ENCODE measurements at regions not wholly inside any gene's neighbourhood (a gene's known extent, or its start where the extent isn't known, plus 50 kb on each side); places are given as distances from the start of the nearest gene placed in this dataset.
A peak's percentile ranks its signal among the peaks of the same experiment; 100 is the strongest.
"Not testable (repeated sequence)": the region's sequence is repeated elsewhere in the genome, so short reads cannot be mapped to it uniquely, and the experiment has no call there.

DNA sequence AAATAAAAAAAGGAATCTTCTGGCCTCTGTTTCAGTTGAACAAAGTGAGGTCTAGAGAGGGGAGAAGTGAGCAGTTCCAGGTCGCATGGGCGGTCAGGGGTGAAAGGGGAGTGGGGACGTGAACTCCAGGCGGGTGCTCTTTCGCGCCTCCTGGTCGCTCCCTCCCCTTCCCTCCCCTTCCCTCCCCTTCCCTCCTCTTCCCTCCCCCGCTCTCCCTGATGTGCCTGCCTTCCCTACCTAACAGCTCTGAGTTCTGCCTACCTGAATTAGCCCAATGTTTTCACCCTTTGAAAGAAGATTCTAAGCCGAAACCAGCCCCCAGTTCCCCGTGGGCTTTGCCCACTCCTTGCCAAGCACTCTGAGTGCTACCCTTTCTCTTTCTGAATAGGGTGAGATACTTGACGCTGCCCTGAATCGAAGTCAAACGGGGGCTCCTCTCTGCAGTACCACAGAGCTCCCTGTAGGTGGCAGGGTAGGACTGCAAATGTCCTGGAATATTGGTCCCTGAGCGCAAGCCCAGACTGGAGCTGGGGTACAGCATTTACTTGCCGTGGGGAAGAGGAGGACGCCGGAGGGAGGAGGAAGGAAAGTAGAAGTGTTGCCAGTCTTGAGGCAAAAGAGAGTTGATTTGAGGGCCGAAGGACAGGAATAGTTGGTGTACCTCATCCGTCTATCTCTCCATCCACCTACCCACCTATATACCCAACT is 214.4 kb downstream of the NPIPA7 start:
- ATAC-seq (replicated peaks in 1 of 4) (peak; percentile 71 to 87 (median 80)), DNase-seq (peak in 26 of 35 experiments; percentile 3 to 39 (median 18))
- H3K9me3 ChIP-seq; H3K27ac Mint-ChIP-seq; H3K9me3 Mint-ChIP-seq; H3K4me1 ChIP-seq (ENCODE audit: control insufficient read depth in 1 of 2, extremely low read depth in 1 of 2, insufficient read depth in 2 of 2, low read length in 2 of 2); H3K4me1 Mint-ChIP-seq; H3K27me3 ChIP-seq (replicated peaks in 1 of 2; ENCODE audit: control insufficient read depth in 2 of 2, extremely low read depth in 1 of 2, insufficient read depth in 2 of 2, low read length in 1 of 2); H3K27ac ChIP-seq (ENCODE audit: low read length); H3K4me3 ChIP-seq (ENCODE audit: control insufficient read depth in 1 of 2, extremely low read depth in 1 of 2, low read length in 1 of 2); H3K27me3 Mint-ChIP-seq; H3K4me3 Mint-ChIP-seq; H3K36me3 ChIP-seq (ENCODE audit: control insufficient read depth in 2 of 2, extremely low read depth in 1 of 2, insufficient read depth in 1 of 2, low read length in 1 of 2); POLR2A ChIA-PET; H3K36me3 Mint-ChIP-seq: not testable (repeated sequence)
- CTCF ChIA-PET, result interaction anchor here in 1 of 2 donors (0.6 kb wide), 1 partner anchor 600 kb away, joined by 7 read pairs; no protein-coding TSS in a partner anchor
- 0% methylated on average over 2 of the region's 19 CpGs for WGBS (ENCODE audit: insufficient coverage)

DNA sequence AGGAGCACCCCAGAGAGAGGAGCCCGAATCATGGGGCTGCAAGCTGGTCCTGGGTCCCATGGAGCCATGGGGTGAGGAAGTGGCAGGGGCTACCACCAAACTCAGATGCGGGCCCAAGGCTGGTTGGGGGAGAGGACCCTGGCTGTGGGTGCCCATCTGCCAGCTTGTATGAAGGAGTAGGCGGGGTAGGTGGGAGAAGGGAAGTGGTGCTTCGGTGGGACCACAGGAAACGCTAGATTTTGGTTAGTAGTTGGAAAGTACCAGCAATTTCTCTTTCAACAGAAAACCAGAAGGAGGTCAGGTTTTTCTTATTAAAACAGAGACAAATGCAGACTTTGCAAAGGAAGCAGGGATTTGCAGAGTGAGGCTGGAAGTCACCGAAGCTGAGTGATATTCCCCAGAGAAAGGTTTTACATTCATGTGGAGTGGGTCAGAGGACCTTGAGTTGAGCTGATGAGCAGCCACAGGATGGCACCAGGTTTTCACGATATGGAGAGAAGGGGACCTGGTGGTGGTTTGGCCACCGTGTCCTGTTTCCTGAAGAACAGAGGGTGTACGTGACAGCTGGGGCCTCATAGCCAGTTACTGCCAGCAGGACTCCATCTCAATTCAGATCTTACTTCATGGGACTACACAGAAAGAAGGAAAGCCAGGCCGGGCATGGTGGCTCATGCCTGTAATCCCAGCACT is 216.2 kb downstream of the NPIPA7 start:
- H3K4me3 Mint-ChIP-seq; H3K9me3 ChIP-seq; DNase-seq; H3K4me1 ChIP-seq (ENCODE audit: control insufficient read depth in 1 of 2, extremely low read depth in 1 of 2, insufficient read depth in 2 of 2, low read length in 2 of 2); H3K27me3 Mint-ChIP-seq; H3K4me3 ChIP-seq (ENCODE audit: control insufficient read depth in 1 of 2, extremely low read depth in 1 of 2, low read length in 1 of 2); H3K27ac ChIP-seq (ENCODE audit: low read length); H3K36me3 Mint-ChIP-seq; H3K36me3 ChIP-seq (ENCODE audit: control insufficient read depth in 2 of 2, extremely low read depth in 1 of 2, insufficient read depth in 1 of 2, low read length in 1 of 2); POLR2A ChIA-PET; H3K4me1 Mint-ChIP-seq; H3K27me3 ChIP-seq (replicated peaks in 1 of 2; ENCODE audit: control insufficient read depth in 2 of 2, extremely low read depth in 1 of 2, insufficient read depth in 2 of 2, low read length in 1 of 2); H3K27ac Mint-ChIP-seq; H3K9me3 Mint-ChIP-seq: not testable (repeated sequence)
- WGBS (ENCODE audit: insufficient coverage), result no CpG with 5 or more reads among the region's 10 CpGs
- CTCF ChIA-PET, result interaction anchor here in 1 of 2 donors (0.7 kb wide), 1 partner anchor 980 kb away, joined by 7 read pairs; no protein-coding TSS in a partner anchor
- ATAC-seq (replicated peaks in 1 of 4), result peak in 2 of 4 experiments; percentile 38 to 44

DNA sequence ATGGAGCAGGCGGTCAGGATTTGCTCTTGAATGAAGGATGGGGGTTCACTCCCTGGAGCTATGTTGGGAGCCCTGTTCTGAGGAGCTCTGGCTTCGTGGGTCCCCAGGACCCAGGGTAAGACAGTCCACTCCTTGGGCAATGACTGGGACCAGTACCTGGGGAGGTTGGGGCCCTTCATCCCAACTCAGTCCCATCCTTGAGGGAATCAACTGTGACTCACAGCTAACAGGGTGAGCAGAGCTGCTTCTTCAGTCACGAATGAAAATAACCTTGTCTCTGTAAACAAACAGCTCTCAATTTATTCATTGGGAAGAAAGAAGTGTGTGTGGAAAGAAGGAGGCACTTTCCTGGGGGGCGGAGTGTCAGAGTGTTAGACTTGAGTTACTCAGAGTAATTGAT is 222.3 kb downstream of the NPIPA7 start:
- H3K4me3 Mint-ChIP-seq; POLR2A ChIA-PET; H3K4me1 Mint-ChIP-seq; H3K27ac Mint-ChIP-seq; H3K27me3 Mint-ChIP-seq; H3K4me1 ChIP-seq (ENCODE audit: control insufficient read depth in 1 of 2, extremely low read depth in 1 of 2, insufficient read depth in 2 of 2, low read length in 2 of 2); H3K4me3 ChIP-seq (ENCODE audit: control insufficient read depth in 1 of 2, extremely low read depth in 1 of 2, low read length in 1 of 2); H3K36me3 Mint-ChIP-seq; H3K9me3 ChIP-seq; H3K9me3 Mint-ChIP-seq; H3K36me3 ChIP-seq (ENCODE audit: control insufficient read depth in 2 of 2, extremely low read depth in 1 of 2, insufficient read depth in 1 of 2, low read length in 1 of 2); H3K27me3 ChIP-seq (replicated peaks in 1 of 2; ENCODE audit: control insufficient read depth in 2 of 2, extremely low read depth in 1 of 2, insufficient read depth in 2 of 2, low read length in 1 of 2); DNase-seq; H3K27ac ChIP-seq (ENCODE audit: low read length); ATAC-seq (replicated peaks in 1 of 4); CTCF ChIA-PET: not testable (repeated sequence)
- no CpG with 5 or more reads among the region's 4 CpGs for WGBS (ENCODE audit: insufficient coverage)

DNA sequence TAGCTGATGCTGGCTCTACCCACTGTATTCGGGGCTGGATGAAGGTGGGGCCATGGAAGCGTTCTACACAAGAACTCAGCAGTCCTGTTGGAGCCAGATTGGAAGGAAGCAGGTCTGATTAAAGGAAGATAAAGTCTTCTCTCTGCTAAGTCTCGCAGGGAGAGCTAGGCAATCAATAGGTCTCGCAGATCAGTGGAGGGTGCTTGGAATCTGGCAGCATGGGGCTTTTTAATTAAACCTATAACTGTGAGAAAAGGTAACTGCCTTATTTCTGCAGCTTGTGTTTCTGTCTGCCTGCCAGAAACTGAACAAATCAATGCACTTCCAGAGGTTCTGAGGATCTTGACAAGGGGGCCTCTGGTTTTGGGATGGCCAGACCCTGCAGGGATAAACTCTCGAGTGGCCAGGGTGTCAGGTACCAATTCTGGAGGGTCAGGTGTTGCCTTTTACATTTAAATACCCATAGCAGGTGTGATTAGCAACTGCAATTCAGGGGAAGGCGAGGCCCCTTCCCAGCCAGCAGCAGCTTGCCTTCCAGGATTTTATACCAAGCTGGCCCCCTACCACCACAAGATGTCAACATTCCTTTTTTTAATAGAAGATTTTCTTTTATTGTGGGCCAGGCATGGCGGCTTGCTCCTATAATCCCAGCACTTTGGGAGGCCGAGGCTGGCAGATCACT is 228.6 kb downstream of the NPIPA7 start:
- DNase-seq; H3K4me3 Mint-ChIP-seq; H3K4me1 ChIP-seq (ENCODE audit: control insufficient read depth in 1 of 2, extremely low read depth in 1 of 2, insufficient read depth in 2 of 2, low read length in 2 of 2); H3K36me3 ChIP-seq (ENCODE audit: control insufficient read depth in 2 of 2, extremely low read depth in 1 of 2, insufficient read depth in 1 of 2, low read length in 1 of 2); H3K4me3 ChIP-seq (ENCODE audit: control insufficient read depth in 1 of 2, extremely low read depth in 1 of 2, low read length in 1 of 2); H3K27me3 ChIP-seq (replicated peaks in 1 of 2; ENCODE audit: control insufficient read depth in 2 of 2, extremely low read depth in 1 of 2, insufficient read depth in 2 of 2, low read length in 1 of 2); H3K36me3 Mint-ChIP-seq; H3K27me3 Mint-ChIP-seq; H3K9me3 Mint-ChIP-seq; H3K27ac ChIP-seq (ENCODE audit: low read length); H3K4me1 Mint-ChIP-seq; ATAC-seq (replicated peaks in 1 of 4); CTCF ChIA-PET; H3K27ac Mint-ChIP-seq; POLR2A ChIA-PET; H3K9me3 ChIP-seq: not testable (repeated sequence)
- WGBS (ENCODE audit: insufficient coverage), result no CpG with 5 or more reads among the region's 8 CpGs

DNA sequence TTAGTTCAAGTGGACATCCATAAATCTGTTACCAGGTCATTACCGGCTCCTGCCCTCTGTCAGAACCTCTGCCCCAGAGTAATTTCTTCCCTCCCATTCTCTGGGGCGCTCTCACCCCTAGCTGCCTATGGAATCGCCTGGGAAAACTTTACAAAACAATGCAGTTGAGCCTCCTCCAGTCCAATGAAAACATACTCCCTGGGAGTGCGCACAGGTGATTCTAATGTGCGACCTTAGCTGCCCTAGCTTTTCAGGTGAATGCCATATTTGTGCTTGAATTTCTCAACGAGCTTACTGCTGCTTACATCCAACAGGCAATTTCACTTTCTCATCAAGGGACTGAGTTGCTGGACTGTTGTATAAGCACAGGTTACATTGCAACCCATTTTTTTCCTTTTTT is 230.7 kb downstream of the NPIPA7 start:
- H3K9me3 ChIP-seq; H3K4me3 ChIP-seq (ENCODE audit: control insufficient read depth in 1 of 2, extremely low read depth in 1 of 2, low read length in 1 of 2); POLR2A ChIA-PET; H3K27ac Mint-ChIP-seq; H3K4me3 Mint-ChIP-seq; H3K27me3 ChIP-seq (replicated peaks in 1 of 2; ENCODE audit: control insufficient read depth in 2 of 2, extremely low read depth in 1 of 2, insufficient read depth in 2 of 2, low read length in 1 of 2); H3K4me1 Mint-ChIP-seq; H3K9me3 Mint-ChIP-seq; H3K4me1 ChIP-seq (ENCODE audit: control insufficient read depth in 1 of 2, extremely low read depth in 1 of 2, insufficient read depth in 2 of 2, low read length in 2 of 2); CTCF ChIA-PET; H3K36me3 Mint-ChIP-seq; H3K27ac ChIP-seq (ENCODE audit: low read length); ATAC-seq (replicated peaks in 1 of 4); H3K36me3 ChIP-seq (ENCODE audit: control insufficient read depth in 2 of 2, extremely low read depth in 1 of 2, insufficient read depth in 1 of 2, low read length in 1 of 2); H3K27me3 Mint-ChIP-seq; DNase-seq: not testable (repeated sequence)
- 58% methylated on average over 4 of the region's 6 CpGs for WGBS (ENCODE audit: insufficient coverage)

DNA sequence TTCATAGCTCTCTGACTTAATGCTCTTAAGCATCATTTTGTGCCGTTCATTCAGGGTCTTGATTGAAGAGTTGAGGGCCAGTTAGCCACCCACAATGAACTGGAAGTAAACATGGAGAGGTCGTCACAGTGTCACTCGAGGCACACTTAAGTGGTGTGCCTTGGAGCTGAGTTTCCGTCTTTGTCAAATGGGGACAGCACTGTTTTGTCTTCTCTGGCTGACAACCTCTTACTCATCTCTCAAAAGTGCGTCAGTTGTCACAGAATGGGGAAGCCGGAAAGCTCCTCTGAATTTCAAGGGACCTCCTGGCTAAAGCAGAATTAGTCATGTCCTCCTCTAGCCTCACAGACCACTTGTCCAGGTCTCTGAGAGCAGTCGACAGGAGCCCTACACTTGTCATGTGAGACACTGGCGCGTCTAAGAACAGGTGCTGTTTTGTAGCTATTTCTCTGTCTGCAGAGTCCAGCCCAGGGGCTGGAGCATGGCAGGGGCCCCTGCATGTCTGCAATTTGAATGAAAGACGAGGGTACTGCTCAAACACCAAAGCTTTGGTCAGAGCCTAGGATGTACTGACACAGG is 231.5 kb downstream of the NPIPA7 start:
- H3K9me3 ChIP-seq; CTCF ChIA-PET; H3K36me3 ChIP-seq (ENCODE audit: control insufficient read depth in 2 of 2, extremely low read depth in 1 of 2, insufficient read depth in 1 of 2, low read length in 1 of 2); H3K27me3 ChIP-seq (replicated peaks in 1 of 2; ENCODE audit: control insufficient read depth in 2 of 2, extremely low read depth in 1 of 2, insufficient read depth in 2 of 2, low read length in 1 of 2); ATAC-seq (replicated peaks in 1 of 4); H3K36me3 Mint-ChIP-seq; H3K9me3 Mint-ChIP-seq; H3K4me3 Mint-ChIP-seq; DNase-seq; H3K4me3 ChIP-seq (ENCODE audit: control insufficient read depth in 1 of 2, extremely low read depth in 1 of 2, low read length in 1 of 2); POLR2A ChIA-PET; H3K27me3 Mint-ChIP-seq; H3K4me1 Mint-ChIP-seq; H3K27ac ChIP-seq (ENCODE audit: low read length); H3K27ac Mint-ChIP-seq; H3K4me1 ChIP-seq (ENCODE audit: control insufficient read depth in 1 of 2, extremely low read depth in 1 of 2, insufficient read depth in 2 of 2, low read length in 2 of 2): not testable (repeated sequence)
- 70% methylated on average over 2 of the region's 10 CpGs for WGBS (ENCODE audit: insufficient coverage)
